ENCODE measurements at regions not wholly inside any gene's neighbourhood (a gene's known extent, or its start where the extent isn't known, plus 50 kb on each side); places are given as distances from the start of the nearest gene placed in this dataset.
A peak's percentile ranks its signal among the peaks of the same experiment; 100 is the strongest.

- TF ChIP-seq ZNF462 (CRISPR knock-in tag; IDR thresholded peaks at IDR 0.05): no peak
- TF ChIP-seq ETS1 (IDR thresholded peaks at IDR 0.05): no peak
- no peak for TF ChIP-seq ZNF331 (CRISPR knock-in tag; IDR thresholded peaks at IDR 0.05; ENCODE audit: low read depth)
These were observed 98.3 kb downstream of the ANKRD60 start (continued) for GRCh38 chr20:58130156-58130555.

GRCh38 chr20:58129721-58130151, 98.7 kb downstream of the ANKRD60 start:
- Mint-ChIP-seq H3K27ac (no peak overlapping the region), H3K9me3 (peaks cover 8% of the 10 kb centered on the region; the same call in 1 of the 3 replicates), H3K36me3 (ENCODE audit: low read depth) (no peaks in the 10 kb centered on the region; the same call in 2 of the 3 replicates), H3K4me3 (no peak overlapping the region), H3K27me3 (ENCODE audit: insufficient read depth, low read depth, poor library complexity) (peaks cover 2% of the 10 kb centered on the region), H3K4me1 (peaks cover 24% of the 10 kb centered on the region)
- H2AFZ ChIP-seq: peak overlapping the region; percentile 83
- no peaks in the 10 kb centered on the region for H3K79me2 ChIP-seq (replicated peaks; ENCODE audit: insufficient read depth)
- no peak for TF ChIP-seq REST (IDR thresholded peaks at IDR 0.05; ENCODE audit: unreplicated experiment)
- no peak for TF ChIP-seq EZH2 (IDR thresholded peaks at IDR 0.05; ENCODE audit: low read depth, unreplicated experiment)
- TF ChIP-seq JUNB (IDR thresholded peaks at IDR 0.05; ENCODE audit: unreplicated experiment): no peak
- TF ChIP-seq CREB1 (CRISPR knock-in tag; IDR thresholded peaks at IDR 0.05; ENCODE audit: low read depth): no peak
- no peak for TF ChIP-seq CTCF (conservative IDR thresholded peaks at IDR 0.05; ENCODE audit: low read depth in 2 of 2)
- no peak for TF ChIP-seq ZNF331 (CRISPR knock-in tag; IDR thresholded peaks at IDR 0.05; ENCODE audit: low read depth)
- TF ChIP-seq POLR2AphosphoS5 (IDR thresholded peaks at IDR 0.05; ENCODE audit: low read depth): no peak
- no peak overlapping the region for H3K27ac ChIP-seq (ENCODE audit: low read depth)
- H3K4me2 ChIP-seq: no peak overlapping the region
- DNase-seq (ENCODE audit: low spot score) (no peak), ATAC-seq (peak; percentile 48)
- no peak overlapping the region for H3K4me3 ChIP-seq
- H3F3A ChIP-seq (replicated peaks; ENCODE audit: low read depth): no peaks in the 10 kb centered on the region
- H4K20me1 ChIP-seq (replicated peaks; ENCODE audit: insufficient read depth): no peaks in the 10 kb centered on the region
- H3K4me1 ChIP-seq (ENCODE audit: insufficient read depth): peaks cover 19% of the 10 kb centered on the region
- H3K27me3 ChIP-seq (ENCODE audit: insufficient read depth): no peaks in the 10 kb centered on the region
- no peaks in the 10 kb centered on the region for H3K9me2 ChIP-seq (ENCODE audit: insufficient read depth)
- no peaks in the 10 kb centered on the region for H3K36me3 ChIP-seq (ENCODE audit: insufficient read depth)
